MM.1S (cell line): ENCODE measurements at regions not wholly inside any gene's neighbourhood (a gene's known extent, or its start where the extent isn't known, plus 50 kb on each side); places are given as distances from the start of the nearest gene placed in this dataset.

Experiments
- CTCF ChIP-seq: fragments of 300-600 bp; sonication (generic); IDR thresholded peaks from 2 replicates; pipeline ENCODE4 v1.5.1; 2016; ENCODE audit warnings: antibody characterized with exemption, low read length, mixed read lengths
- EZH2 ChIP-seq: fragments of 300-600 bp; sonication (generic); optimal IDR thresholded peaks from 2 replicates; pipeline ENCODE3; 2017; ENCODE audit warnings: low read depth, mild to moderate bottlenecking, antibody characterized with exemption, low read length, mixed read lengths

GRCh38 chr3:34176723-34177122 is 378.3 kb downstream of the PDCD6IP start:
- TF ChIP-seq EZH2 (no peak), CTCF (no peak)
